NCI-H2227 (cell line): ENCODE measurements at regions not wholly inside any gene's neighbourhood (a gene's known extent, or its start where the extent isn't known, plus 50 kb on each side); places are given as distances from the start of the nearest gene placed in this dataset.
"Not testable (repeated sequence)": the region's sequence is repeated elsewhere in the genome, so short reads cannot be mapped to it uniquely, and the experiment has no call there.

Experiments used
- DNase-seq: peaks from one replicate; lab custom pipeline; 2025; ENCODE audit not compliant: unreplicated experiment; lab: John Stamatoyannopoulos, UW

DNA sequence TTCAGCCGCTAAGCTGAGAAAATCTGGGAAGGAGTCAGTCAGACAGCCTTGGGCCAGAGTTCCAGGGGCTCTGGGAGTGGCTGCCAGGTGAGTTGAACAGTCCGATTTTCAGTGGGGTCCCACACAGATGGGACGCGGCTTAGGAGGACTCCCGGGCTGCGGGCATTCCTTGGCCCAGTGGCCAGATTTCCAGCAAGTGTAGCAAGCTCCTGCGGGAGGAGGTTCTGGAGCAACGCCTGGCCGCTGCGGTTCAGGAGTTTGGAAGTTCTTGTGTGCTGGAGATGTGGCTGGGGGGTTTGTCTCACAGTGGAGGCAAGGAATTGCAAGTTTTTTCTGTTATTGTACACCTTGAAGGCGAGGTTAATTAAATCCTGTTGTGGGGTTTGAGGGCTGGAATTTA lies 1020.1 kb upstream of the MANEA start:
- DNase-seq: not testable (repeated sequence)

DNA sequence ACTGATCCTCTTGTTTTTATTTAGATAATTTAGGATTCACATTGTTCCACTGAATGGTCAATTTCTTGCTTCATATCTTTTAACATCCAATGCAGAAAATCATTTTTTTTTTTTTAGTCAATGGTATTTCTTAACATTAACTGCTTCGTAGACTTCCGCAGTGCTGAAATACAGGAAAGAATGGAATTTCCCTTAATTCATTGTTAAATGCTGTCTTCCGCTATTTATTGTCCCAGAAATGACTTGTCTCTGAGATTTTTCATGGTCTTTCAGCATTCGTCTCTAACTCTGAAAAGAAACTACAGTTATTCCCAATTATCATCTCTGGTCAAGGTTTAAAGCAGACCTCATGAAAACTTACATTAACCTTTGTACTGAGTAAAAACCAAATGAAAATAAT lies 1029.1 kb upstream of the MANEA start:
- no peak for DNase-seq

DNA sequence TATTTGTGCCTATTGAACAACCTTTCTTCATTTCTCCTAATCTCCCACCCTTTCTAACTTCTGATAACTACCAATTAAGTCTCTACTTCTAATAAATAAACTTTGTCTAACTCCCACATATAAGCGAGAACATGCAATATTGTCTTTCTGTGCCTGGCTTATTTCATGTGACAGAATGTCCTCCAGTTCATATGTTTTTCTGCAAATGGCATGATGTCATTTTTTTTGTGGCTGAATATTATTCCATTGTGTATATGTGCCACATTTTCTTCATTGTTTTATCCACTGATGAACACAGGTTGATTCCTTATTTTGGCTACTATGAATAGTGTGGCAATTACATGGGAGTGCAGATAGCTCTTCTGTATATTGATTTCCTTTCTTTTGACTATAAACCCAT lies 1041.5 kb upstream of the MANEA start:
- DNase-seq: no peak

DNA sequence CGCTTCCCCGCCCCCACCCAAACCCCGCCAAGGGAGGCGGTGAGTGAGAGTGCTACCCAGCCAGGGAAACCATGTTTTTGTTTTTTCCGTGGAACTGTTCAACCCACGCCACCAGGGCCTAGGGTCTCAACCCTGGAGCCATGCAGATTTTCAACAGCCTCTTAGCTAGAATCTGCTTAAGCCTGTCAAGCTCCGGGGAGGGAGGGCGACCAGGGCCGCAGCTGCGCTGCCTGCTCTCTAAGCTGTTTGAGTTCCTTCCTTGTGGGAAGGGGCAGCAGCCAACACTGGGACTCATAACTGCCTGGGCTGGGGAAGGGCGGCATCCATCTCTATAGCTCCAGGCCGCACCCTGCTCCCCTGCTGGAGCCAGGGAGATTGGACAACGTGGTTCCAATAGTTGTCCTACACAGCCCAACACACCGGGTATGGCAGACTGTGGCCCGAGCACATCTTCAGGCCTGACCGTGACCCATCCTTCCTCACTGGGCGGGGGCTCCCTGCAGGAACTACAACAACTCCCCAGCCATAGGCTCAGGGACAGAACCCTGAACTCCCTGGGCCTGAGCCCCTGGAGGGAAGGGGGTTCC lies 1065.7 kb upstream of the MANEA start:
- no peak for DNase-seq

DNA sequence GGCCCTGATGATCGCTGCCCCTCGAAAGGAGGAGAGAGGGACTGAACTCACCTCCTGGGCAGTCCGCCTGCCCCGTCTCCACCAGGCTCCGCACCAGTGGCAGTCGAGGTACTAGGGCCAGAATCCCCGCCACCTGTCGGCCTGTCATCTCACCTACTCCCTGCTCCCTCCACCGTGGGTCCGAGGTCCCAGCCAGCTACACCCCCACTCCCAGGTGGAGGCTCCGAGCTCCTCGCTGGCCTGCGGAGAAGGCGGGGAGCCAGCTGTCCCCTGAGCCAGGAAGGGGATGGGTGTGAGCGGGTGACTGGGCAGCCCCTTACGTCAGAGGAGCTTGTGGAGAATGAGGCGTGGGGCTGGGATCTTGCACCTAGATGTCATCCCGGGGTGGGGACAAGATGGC lies 1066.5 kb upstream of the MANEA start:
- no peak for DNase-seq

DNA sequence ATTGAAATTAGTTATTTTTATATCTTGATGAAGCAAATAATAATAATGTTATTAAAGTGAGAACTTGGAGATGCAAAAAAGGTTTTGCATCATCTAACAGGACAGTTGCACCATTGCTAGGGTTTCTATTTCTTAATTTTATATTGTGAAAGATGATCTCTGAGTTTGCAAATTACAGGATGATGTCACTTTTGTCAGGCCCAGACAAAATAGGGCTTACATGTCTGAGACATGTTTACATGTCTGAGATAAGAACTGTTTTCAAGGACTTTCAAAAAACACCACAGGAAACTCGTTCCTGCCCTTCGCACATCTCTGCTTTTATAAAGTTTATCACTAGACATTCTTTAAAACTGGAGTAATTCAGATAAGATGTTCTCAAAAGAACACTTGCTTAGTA lies 1075.8 kb upstream of the MANEA start:
- no peak for DNase-seq

DNA sequence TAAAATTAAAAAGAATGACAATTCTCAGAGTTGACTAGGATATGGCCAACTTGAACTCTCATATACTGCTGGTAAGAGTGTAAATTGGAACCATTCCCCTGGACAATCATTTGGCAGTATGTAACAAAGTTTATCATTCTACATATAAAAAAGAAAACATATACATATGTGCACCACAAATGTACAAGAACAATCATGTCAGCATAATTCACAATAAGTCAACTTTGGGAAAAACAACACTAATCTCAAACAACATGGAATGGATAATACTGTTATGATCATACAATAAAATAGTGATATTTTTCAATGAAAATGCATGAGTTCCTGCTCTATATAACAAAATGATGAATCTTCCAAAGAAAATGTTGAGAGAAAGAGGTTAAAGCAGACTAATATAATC lies 1078.7 kb upstream of the EPHA7 start:
- DNase-seq: no peak

DNA sequence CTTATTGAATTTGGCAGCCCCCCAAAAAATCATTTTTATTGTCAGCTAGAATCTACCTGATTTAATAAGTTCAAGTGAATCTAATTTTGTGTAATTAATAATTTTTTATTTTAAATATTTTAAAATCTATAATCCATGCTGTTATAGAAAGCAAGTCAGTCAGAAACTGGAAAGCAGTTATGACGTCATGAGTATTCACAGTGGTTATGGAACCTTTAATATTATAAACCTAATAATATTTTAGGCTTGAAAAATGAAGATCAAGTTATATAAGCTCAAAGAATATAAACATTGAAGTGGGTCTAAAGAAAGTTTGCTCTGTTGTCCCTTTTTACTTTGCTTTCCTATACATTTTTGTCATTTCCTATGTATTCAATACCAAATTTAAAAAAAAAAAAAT lies 1075.1 kb upstream of the EPHA7 start:
- no peak for DNase-seq

DNA sequence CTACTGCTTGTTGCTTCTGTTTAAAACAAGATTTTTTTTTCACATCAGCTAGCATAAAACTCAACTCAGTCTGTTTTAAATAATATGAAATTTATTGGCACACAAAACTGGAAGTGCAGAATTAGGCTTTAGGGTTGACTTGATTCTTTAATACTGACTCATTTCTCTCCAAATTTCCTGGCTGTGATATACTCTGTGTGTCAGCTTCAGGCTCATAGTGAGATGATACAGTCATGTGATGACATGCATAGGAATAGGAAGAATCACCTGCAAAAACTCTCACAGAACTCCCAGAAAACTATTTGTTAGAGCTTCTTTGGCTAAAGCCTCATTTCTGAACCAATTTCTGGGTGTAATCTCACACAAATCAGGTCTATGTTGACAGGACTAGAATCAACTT lies 1068.0 kb upstream of the EPHA7 start:
- DNase-seq: no peak

DNA sequence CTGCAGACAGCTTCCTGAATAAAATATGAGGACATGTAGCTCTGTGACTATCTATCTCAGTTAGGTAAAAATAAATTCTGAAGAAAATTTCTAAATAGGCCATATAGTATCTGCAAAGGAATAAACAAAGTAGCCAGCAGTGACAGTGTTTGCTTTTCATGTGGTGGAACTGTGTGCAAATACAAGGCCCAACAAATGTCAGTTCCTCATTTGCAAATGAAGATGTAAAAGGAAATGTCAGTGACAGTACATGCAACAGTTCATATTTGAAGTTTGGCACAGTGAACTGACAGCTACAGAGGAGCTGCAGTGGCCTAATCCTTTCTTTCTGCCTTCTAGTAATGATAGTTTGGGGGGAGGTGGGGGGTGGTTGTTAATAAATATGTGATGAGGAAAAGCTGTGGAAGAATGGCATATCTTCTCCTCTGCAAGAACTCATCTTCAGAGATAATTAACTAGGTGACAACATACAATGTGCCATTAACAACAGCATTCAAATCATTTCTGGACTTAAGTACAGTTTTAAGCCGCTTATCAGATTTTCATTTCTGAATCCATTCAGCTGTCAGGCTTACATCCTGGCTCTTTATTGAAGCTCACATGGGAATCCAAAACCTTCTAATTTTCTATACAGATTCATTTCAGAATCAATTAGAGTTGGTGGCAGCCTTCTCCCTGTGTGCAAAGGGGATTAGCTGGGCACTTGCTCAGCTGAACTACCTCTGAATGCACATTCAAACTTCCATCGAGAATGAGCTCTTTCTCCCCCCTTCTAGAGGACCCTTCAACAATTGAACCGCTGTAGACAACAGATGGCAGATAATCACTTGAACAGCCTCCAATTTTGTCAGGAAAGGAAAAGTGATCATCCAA lies 1059.0 kb upstream of the EPHA7 start:
- peak; percentile 61 for DNase-seq

DNA sequence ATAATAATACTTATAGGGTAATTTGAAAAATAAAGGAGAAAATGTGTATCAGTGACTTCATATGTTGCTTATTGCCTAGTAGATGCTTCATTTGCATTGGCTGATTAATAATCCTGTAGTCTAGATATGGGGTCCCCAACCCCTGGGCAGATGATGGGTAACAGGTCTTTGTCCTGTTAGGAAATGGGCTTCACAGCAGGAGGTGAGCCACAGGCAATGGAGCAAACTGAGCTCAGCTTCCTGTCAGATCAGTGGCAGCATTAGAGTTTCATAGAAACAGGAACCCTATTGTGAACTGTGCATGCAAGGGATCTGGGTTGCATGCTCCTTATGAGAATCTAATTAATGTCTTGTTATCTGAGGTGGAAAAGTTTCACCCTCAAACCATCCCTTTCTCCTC lies 1049.5 kb upstream of the EPHA7 start:
- no peak for DNase-seq

DNA sequence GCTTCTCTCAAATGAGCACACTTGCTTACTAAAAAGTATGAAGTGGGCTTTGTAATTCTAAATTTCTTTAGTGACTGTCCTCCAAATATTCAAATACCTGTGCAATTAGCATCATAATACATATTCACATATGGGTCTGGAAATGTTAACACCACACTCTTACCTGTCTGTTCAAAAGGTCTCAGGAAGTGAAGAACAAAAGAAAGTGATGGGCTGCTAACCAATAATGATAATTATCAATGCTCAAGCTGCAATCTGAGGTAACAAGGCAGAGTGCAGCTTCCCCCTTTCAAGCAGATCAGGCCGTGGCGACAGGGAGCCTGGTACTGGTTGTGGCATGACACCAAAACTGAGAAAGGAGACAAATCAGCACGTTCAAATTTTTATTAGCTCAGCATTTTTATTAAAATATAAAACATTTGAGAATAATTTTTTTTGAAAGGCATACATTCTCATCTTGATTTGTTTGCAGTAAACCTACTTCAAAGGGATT lies 1044.7 kb upstream of the EPHA7 start:
- no peak for DNase-seq

DNA sequence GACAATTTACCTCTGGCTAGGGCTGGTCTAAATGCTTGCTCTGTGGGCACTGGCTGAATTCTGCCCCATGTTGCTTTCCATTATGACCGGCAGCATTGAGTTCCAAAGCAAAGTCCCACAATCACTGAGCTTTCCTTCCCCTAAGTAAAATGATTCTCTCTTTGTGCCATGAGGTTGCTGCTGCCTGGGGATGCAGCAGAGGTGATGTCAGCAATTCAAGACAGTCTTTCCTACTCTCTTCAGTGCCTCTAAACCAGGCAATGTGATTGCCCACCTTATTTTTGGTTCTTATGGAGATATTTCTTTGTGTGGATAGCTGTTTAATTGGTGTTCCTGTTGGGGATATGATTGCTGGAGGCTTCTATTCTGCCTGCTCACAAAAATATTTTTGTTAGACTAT lies 1043.9 kb upstream of the EPHA7 start:
- DNase-seq: no peak

DNA sequence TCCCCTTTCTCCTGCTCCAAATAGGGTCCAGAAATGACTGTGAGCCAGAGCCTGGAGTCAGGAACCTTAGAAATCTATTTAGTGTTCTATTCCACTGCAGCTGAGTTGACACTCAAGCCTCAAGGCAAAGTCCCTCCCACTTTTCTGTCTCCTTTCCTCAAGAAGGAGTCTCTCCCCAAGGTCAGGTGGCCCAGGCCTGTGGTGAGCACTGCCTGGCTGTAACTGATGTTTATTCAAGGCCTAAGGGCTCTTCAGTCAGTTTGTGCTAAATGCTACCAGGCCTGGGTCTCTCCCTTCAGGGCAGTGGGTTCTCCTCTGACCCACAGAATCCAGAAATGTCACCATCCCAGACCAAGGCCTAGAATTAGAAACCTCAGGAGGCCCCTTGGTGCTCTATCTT lies 1042.9 kb upstream of the EPHA7 start:
- no peak for DNase-seq

DNA sequence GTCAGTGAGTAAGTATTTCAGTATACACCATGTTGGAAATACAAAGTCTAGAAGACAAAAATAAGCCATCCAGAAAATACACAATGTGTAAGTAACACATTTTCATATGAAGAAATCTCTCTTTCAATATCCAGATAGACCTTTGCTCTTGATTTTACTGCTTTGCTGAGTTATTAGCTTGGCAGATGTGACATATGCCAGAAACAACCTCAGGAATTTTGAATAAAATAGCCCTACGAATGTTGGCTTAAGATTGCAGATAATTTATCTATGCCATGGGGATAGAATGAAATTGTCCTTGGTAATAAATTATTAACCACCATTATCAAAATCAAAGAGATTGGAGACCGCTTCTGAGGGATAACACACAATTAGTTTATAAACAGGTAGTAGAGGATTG lies 1036.9 kb upstream of the EPHA7 start:
- no peak for DNase-seq

DNA sequence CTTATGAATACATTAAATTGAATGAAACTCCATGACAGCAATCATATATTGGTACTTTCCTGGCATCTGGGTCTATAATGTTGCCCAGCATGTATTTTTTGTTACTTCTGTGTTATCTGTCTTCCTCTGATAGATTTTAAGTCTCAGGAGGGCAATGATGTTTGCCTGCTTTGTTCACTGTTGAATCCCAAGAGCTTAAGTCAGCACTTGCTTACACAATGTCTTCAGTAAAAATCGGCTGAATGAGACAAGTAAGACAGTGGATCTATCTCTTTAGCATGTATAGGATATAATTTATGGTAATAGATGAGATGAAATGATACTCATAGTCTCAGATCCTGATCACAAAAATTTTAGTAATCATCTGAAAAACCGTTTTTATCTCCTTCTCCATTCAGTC lies 1034.9 kb upstream of the EPHA7 start:
- no peak for DNase-seq

DNA sequence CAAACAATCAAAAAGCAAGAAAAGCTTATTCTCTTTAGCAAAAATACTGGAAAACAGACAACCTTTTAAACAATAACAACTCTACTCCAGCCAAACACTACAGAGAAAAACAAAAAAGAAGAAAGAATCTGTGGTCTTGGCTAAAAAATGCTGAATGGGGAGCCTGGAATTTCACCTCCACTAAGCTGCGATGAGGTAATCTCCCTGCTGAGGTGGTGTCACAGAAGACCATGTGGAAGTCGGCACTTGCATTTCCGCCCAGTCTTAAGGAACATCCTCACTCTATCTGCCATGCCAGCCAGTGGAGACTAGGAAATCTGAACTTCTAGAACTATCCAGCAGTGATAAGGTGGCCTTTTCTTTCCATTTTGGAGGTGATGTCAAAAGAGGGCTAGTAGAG lies 1026.8 kb upstream of the EPHA7 start:
- DNase-seq: no peak

DNA sequence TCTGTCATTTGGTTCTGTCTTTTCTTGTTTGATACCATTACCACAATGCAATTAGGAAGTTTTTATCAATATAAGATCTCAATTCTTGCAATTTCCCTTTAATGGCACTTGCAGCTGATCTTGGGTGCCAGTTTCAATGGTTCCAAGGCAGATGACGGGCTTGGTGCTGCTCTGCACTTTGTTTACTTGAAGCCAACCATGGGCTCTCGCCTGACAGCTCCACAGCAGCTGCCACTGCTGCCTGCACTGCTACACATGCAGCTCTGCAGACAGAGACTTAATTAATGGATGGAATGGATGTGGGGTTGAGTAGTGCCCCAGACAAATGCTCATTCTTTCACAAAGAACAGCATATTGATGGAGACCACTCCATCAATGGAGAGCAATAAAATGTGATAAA lies 1024.3 kb upstream of the EPHA7 start:
- no peak for DNase-seq

DNA sequence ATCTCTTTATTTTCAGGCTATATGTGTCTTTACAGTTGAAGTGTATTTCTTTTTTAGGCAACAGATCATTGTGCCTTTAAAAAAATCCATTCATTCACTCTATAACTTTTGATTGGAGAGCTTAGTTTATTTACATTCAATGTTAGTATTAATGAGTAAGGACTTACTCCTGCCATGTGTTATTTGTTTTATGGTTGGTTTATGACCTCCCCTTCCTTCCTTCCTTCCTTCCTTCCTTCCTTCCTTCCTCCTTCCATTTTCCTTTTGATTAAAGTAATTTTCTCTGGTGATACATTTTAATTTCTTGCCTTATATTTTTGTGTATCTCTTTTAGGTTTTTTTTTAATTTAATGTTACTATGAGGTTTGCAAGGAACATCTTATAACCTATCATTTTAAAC lies 1005.3 kb upstream of the EPHA7 start:
- DNase-seq: no peak

DNA sequence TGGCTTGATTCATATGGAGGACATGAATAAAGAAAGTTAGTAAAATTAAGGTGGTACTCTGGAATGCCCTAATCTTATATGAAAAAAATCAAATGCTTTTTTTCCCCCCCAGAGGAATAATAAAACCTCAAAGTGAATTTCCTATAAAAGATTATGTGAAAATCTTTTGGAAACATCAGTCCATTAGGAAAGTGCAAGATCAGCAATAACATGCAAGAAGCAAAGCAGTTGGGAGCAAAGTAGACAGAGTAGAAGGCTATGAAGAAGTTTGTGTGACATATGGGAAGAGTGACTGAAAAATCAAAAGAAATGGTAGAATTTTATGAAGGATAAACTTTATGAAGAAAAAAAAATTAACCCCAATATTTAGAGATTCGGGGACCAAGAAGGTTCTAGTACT lies 998.0 kb upstream of the EPHA7 start:
- no peak for DNase-seq

DNA sequence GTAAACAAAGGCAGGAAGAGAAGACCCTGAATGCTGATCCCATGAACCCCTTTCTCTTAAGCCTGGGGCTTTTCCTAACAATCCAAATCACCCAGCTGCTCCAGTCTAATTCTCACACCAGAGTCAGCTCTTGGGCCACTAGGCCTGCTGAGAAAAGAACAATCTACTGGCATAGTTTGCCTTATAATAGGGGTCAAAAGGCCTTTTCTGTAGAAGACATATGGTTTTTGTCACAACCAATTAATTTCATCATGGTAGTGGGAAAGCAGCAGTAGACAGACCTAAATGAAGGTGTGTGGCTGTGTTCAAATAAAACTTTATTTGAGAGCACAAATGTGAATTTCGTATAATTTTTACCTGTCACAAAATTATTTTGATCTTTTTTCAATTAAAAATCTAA lies 994.7 kb upstream of the EPHA7 start:
- DNase-seq: no peak

DNA sequence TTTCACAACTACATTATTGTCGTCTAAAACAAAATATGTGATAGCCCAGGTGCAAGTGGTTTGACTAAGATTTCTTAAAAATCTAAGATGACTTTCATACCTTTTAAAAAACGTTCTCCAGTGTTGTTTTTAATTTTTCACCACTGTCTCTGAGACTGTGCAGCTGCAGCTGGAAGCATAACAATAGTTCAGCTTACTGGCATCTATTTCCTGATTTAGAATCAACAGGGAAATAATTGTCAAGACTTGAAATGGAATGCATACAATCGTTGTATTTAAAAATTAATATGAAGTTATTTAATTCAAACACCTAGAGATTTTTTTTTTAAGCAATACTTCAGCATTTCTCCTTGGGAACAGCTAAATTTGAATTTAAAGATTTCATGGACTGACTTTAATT lies 982.0 kb upstream of the EPHA7 start:
- no peak for DNase-seq

DNA sequence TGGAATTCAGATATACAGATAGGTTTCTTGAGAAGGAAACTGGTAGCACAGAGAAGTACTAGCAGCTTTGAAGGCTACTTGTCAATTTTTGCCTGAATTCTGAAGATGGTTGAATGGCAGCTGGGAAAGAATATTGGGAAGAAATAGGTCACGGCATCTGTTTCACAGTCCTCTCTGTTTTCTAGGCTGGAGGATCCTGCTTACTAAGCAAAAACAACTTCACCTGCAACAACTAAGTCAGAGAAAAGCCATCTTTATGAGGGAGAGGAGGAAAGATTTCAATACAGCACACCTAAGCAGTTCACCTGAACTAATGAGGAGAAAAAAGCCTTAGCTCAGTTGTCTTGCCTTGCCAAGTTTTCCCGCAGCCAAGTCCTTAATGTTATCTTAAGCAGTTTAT lies 975.5 kb upstream of the EPHA7 start:
- DNase-seq: no peak
